ENCODE measurements at regions not wholly inside any gene's neighbourhood (a gene's known extent, or its start where the extent isn't known, plus 50 kb on each side); places are given as distances from the start of the nearest gene placed in this dataset.

GRCh38 chr17:27065588-27065987, 228.3 kb upstream of the WSB1 start:
- DNase-seq: no peak
- H3K9me3 ChIP-seq (ENCODE audit: severe bottlenecking): no peaks in the 10 kb centered on the region
- H3K4me3 ChIP-seq (ENCODE audit: low read depth, low read length): no peak overlapping the region
- H3K27me3 ChIP-seq (ENCODE audit: insufficient read depth, low read depth, severe bottlenecking): peaks cover 43% of the 10 kb centered on the region
- TF ChIP-seq CTCF (IDR thresholded peaks at IDR 0.05; ENCODE audit: low read depth, low read length): no peak
- no peaks in the 10 kb centered on the region for H3K36me3 ChIP-seq
- H3K27ac ChIP-seq: no peak overlapping the region

- H3K27ac ChIP-seq: no peak overlapping the region
- DNase-seq: no peak
- H3K9me3 ChIP-seq (ENCODE audit: severe bottlenecking): no peaks in the 10 kb centered on the region
- peaks cover 43% of the 10 kb centered on the region for H3K27me3 ChIP-seq (ENCODE audit: insufficient read depth, low read depth, severe bottlenecking)
- no peak for TF ChIP-seq CTCF (IDR thresholded peaks at IDR 0.05; ENCODE audit: low read depth, low read length)
- H3K36me3 ChIP-seq: no peaks in the 10 kb centered on the region
- no peak overlapping the region for H3K4me3 ChIP-seq (ENCODE audit: low read depth, low read length)
Observed at GRCh38 chr17:27066315-27066714, 227.6 kb upstream of the WSB1 start.

- Histone ChIP-seq H3K9me3 (ENCODE audit: severe bottlenecking) (no peaks in the 10 kb centered on the region), H3K36me3 (no peaks in the 10 kb centered on the region), H3K27ac (no peak overlapping the region), H3K4me3 (ENCODE audit: low read depth, low read length) (no peak overlapping the region), H3K27me3 (ENCODE audit: insufficient read depth, low read depth, severe bottlenecking) (peaks cover 30% of the 10 kb centered on the region)
- DNase-seq: no peak
- TF ChIP-seq CTCF (IDR thresholded peaks at IDR 0.05; ENCODE audit: low read depth, low read length): no peak
Observed at GRCh38 chr17:27069842-27070508, 223.9 kb upstream of the WSB1 start.

- no peaks in the 10 kb centered on the region for H3K9me3 ChIP-seq (ENCODE audit: severe bottlenecking)
Observed at GRCh38 chr17:27070836-27071235, 223.1 kb upstream of the WSB1 start.

GRCh38 chr17:27072885-27073284, 221.0 kb upstream of the WSB1 start:
- no peaks in the 10 kb centered on the region for H3K36me3 ChIP-seq
- H3K9me3 ChIP-seq (ENCODE audit: severe bottlenecking): no peaks in the 10 kb centered on the region
- H3K27ac ChIP-seq: no peak overlapping the region
- H3K4me3 ChIP-seq (ENCODE audit: low read depth, low read length): no peak overlapping the region
- no peak for TF ChIP-seq CTCF (IDR thresholded peaks at IDR 0.05; ENCODE audit: low read depth, low read length)
- peaks cover 26% of the 10 kb centered on the region for H3K27me3 ChIP-seq (ENCODE audit: insufficient read depth, low read depth, severe bottlenecking)
- no peak for DNase-seq

More at GRCh38 chr17:27070836-27071235, 223.1 kb upstream of the WSB1 start:
- no peak overlapping the region for H3K4me3 ChIP-seq (ENCODE audit: low read depth, low read length)
- no peak for DNase-seq
- H3K27me3 ChIP-seq (ENCODE audit: insufficient read depth, low read depth, severe bottlenecking): peaks cover 25% of the 10 kb centered on the region
- TF ChIP-seq CTCF (IDR thresholded peaks at IDR 0.05; ENCODE audit: low read depth, low read length): no peak
- H3K36me3 ChIP-seq: no peaks in the 10 kb centered on the region
- no peak overlapping the region for H3K27ac ChIP-seq

GRCh38 chr17:27076814-27077213, 217.1 kb upstream of the WSB1 start:
- Histone ChIP-seq H3K9me3 (ENCODE audit: severe bottlenecking) (no peaks in the 10 kb centered on the region), H3K4me3 (ENCODE audit: low read depth, low read length) (no peak overlapping the region), H3K27me3 (ENCODE audit: insufficient read depth, low read depth, severe bottlenecking) (peaks cover 39% of the 10 kb centered on the region), H3K36me3 (no peaks in the 10 kb centered on the region), H3K27ac (no peak overlapping the region)
- no peak for TF ChIP-seq CTCF (IDR thresholded peaks at IDR 0.05; ENCODE audit: low read depth, low read length)
- no peak for DNase-seq

All from WERI-Rb-1 (cell line).